ENCODE measurements at regions not wholly inside any gene's neighbourhood (a gene's known extent, or its start where the extent isn't known, plus 50 kb on each side); places are given as distances from the start of the nearest gene placed in this dataset.

DNA sequence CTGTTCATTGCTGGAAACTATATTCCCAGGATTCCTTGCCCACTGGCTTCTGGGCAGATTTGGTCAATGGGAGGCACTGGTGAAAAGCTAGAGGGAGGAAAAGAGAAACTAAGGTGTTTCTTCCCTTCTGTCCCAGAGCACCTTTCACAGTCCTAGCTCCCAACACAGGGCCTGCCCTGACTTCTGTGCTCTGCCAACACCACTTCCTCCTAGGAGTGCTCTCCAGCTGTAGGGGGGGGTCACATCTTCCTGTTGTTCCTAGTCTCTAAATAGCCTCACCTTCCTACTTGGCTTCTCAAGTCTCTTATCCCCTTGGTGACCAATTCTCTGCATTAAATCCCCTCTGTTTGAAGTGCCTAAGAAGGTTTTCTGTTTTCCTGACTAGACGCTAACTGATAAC is 115.4 kb downstream of the ADRB2 start:
- Histone ChIP-seq H3K27me3 (replicated peaks in 1 of 4; ENCODE audit: control extremely low read depth in 1 of 4, control insufficient read depth in 3 of 4, insufficient read depth in 4 of 4, low read length in 3 of 4) (peaks cover 0 to 4% (median 0%) of the 10 kb centered on the region in 4 experiments), H3K4me1 (ENCODE audit: control insufficient read depth in 2 of 2, insufficient read depth in 2 of 2, low read length in 2 of 2) (no peaks in the 10 kb centered on the region), H3K27ac (ENCODE audit: low read length in 2 of 2) (no peak overlapping the region), H2AFZ (ENCODE audit: insufficient read depth, low read depth, low read length, poor library complexity, severe bottlenecking) (no peak overlapping the region), H4K20me1 (ENCODE audit: control insufficient read depth, insufficient read depth, low read length, poor library complexity, severe bottlenecking) (no peaks in the 10 kb centered on the region), H3K9me3 (ENCODE audit: control extremely low read depth in 1 of 3, control insufficient read depth in 2 of 3, insufficient read depth in 1 of 3, low read length in 2 of 3) (no peaks in the 10 kb centered on the region), H3K4me2 (replicated peaks; ENCODE audit: low read depth, low read length, poor library complexity, severe bottlenecking) (no peak overlapping the region), H3K79me2 (ENCODE audit: control insufficient read depth, insufficient read depth, low read length) (no peaks in the 10 kb centered on the region), H3K4me3 (ENCODE audit: control extremely low read depth in 1 of 5, extremely low read depth in 1 of 5, insufficient read depth in 1 of 5, low read depth in 2 of 5, low read length in 4 of 5) (no peak overlapping the region), H3K36me3 (replicated peaks in 1 of 2; ENCODE audit: control extremely low read depth in 1 of 2, control insufficient read depth in 1 of 2, extremely low read depth in 1 of 2, insufficient read depth in 2 of 2, low read length in 1 of 2) (no peaks in the 10 kb centered on the region), H3K9ac (ENCODE audit: low read length) (no peak overlapping the region)
- CTCF ChIA-PET = interaction anchor here (0.8 to 1.5 kb wide), 2 partner anchors 9 to 16 kb away, joined by 4 read pairs; no protein-coding TSS in a partner anchor
- H3K27ac Mint-ChIP-seq = no peak overlapping the region
- no peaks in the 10 kb centered on the region for H3K4me1 Mint-ChIP-seq
- ATAC-seq (ENCODE audit: low read depth) (no peak), DNase-seq (no peak)
- intact Hi-C loops (cut with micrococcal nuclease) = no loop called here
- TF ChIP-seq CTCF (IDR thresholded peaks at IDR 0.05) = no peak
- no peak for TF ChIP-seq EZH2 (IDR thresholded peaks at IDR 0.05; ENCODE audit: borderline replicate concordance, insufficient read depth, low read depth, low read length, poor library complexity, severe bottlenecking)
- WGBS (ENCODE audit: insufficient coverage) = 100% methylated on average over 1 of the region's 1 CpG
- POLR2A ChIA-PET = no interaction called here
- H3K9me3 Mint-ChIP-seq (ENCODE audit: insufficient read depth) = no peaks in the 10 kb centered on the region
- peaks cover 15% of the 10 kb centered on the region for H3K27me3 Mint-ChIP-seq
- no peak overlapping the region for H3K4me3 Mint-ChIP-seq

- Histone ChIP-seq H3K27ac (ENCODE audit: low read length in 2 of 2) (no peak overlapping the region), H3K27me3 (replicated peaks in 1 of 4; ENCODE audit: control extremely low read depth in 1 of 4, control insufficient read depth in 3 of 4, insufficient read depth in 4 of 4, low read length in 3 of 4) (no peaks in the 10 kb centered on the region), H3K79me2 (ENCODE audit: control insufficient read depth, insufficient read depth, low read length) (no peaks in the 10 kb centered on the region), H3K4me1 (ENCODE audit: control insufficient read depth in 2 of 2, insufficient read depth in 2 of 2, low read length in 2 of 2) (no peaks in the 10 kb centered on the region), H3K36me3 (replicated peaks in 1 of 2; ENCODE audit: control extremely low read depth in 1 of 2, control insufficient read depth in 1 of 2, extremely low read depth in 1 of 2, insufficient read depth in 2 of 2, low read length in 1 of 2) (no peaks in the 10 kb centered on the region), H3K4me2 (replicated peaks; ENCODE audit: low read depth, low read length, poor library complexity, severe bottlenecking) (no peak overlapping the region), H3K9me3 (ENCODE audit: control extremely low read depth in 1 of 3, control insufficient read depth in 2 of 3, insufficient read depth in 1 of 3, low read length in 2 of 3) (no peaks in the 10 kb centered on the region), H2AFZ (ENCODE audit: insufficient read depth, low read depth, low read length, poor library complexity, severe bottlenecking) (no peak overlapping the region), H3K9ac (ENCODE audit: low read length) (no peak overlapping the region), H3K4me3 (ENCODE audit: control extremely low read depth in 1 of 5, extremely low read depth in 1 of 5, insufficient read depth in 1 of 5, low read depth in 2 of 5, low read length in 4 of 5) (no peak overlapping the region), H4K20me1 (ENCODE audit: control insufficient read depth, insufficient read depth, low read length, poor library complexity, severe bottlenecking) (no peaks in the 10 kb centered on the region)
- DNase-seq (no peak), ATAC-seq (ENCODE audit: low read depth) (no peak)
- ChIA-PET CTCF (interaction anchor here (1.0 to 16.2 kb wide), 3 partner anchors 35 to 213 kb away, joined by 3 to 753 read pairs (median 3); no protein-coding TSS in a partner anchor), POLR2A (no interaction called here)
- no peak for TF ChIP-seq CTCF (IDR thresholded peaks at IDR 0.05)
- TF ChIP-seq EZH2 (IDR thresholded peaks at IDR 0.05; ENCODE audit: borderline replicate concordance, insufficient read depth, low read depth, low read length, poor library complexity, severe bottlenecking) = no peak
- Mint-ChIP-seq H3K4me3 (no peak overlapping the region), H3K4me1 (no peaks in the 10 kb centered on the region), H3K9me3 (ENCODE audit: insufficient read depth) (no peaks in the 10 kb centered on the region), H3K27ac (no peak overlapping the region), H3K27me3 (no peaks in the 10 kb centered on the region)
- intact Hi-C loops (cut with micrococcal nuclease) = no loop called here
- 100% methylated on average over 1 of the region's 4 CpGs for WGBS (ENCODE audit: insufficient coverage)
Measured at GRCh38 chr5:148949841-148950470, 112.9 kb downstream of the SH3TC2 start.

All from B cell (primary cell).